Transverse colon (tissue), 4 donors: ENCODE measurements at regions not wholly inside any gene's neighbourhood (a gene's known extent, or its start where the extent isn't known, plus 50 kb on each side); places are given as distances from the start of the nearest gene placed in this dataset.

ENCODE experiments used
- POLR2AphosphoS5 ChIP-seq, 3 donors: sonication (generic); formaldehyde crosslinking; IDR thresholded peaks; one replicate each; pipeline ENCODE4 v1.6.1; 2016; ENCODE audit warnings: antibody characterized with exemption in 3 of 3
- TF ChIP-seq, protein P1 (sequence below), 5 experiments: fragments of 200-600 bp in 3 of 5; fragments of 450-650 bp in 2 of 5; sonication (generic) in 3 of 5; IDR thresholded peaks; 1 replicate in 2 of 5; 2 replicates in 3 of 5; pipeline ENCODE4 v1.5.1; 2016 to 2017; ENCODE audit warnings: antibody characterized with exemption in 5 of 5, inconsistent platforms in 3 of 5, mild to moderate bottlenecking in 2 of 5, moderate library complexity in 1 of 5

DNA sequence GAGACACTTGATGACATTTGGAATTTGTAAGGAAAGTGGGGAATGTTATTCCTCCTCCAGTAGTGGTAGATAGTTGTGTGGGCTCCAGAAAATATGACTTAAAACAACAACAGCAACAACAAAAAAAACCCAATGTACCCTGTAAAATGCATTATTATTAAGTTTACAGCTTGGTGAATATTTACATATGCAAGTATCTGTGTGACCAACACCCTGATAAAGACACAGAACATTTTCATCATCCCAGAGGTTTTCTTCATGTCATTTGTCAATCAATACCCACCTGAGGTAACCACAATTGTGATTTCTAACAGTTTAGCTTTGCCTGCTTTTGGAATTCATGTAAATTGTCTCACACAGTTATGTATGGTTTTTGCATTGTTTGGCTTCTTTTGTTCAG is 152.1 kb upstream of the GRIK2 start:
- TF ChIP-seq, protein P1, sequence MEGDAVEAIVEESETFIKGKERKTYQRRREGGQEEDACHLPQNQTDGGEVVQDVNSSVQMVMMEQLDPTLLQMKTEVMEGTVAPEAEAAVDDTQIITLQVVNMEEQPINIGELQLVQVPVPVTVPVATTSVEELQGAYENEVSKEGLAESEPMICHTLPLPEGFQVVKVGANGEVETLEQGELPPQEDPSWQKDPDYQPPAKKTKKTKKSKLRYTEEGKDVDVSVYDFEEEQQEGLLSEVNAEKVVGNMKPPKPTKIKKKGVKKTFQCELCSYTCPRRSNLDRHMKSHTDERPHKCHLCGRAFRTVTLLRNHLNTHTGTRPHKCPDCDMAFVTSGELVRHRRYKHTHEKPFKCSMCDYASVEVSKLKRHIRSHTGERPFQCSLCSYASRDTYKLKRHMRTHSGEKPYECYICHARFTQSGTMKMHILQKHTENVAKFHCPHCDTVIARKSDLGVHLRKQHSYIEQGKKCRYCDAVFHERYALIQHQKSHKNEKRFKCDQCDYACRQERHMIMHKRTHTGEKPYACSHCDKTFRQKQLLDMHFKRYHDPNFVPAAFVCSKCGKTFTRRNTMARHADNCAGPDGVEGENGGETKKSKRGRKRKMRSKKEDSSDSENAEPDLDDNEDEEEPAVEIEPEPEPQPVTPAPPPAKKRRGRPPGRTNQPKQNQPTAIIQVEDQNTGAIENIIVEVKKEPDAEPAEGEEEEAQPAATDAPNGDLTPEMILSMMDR (IDR thresholded peaks at IDR 0.05): no peak
- no peak for TF ChIP-seq POLR2AphosphoS5 (IDR thresholded peaks at IDR 0.05)
